ENCODE measurements at regions not wholly inside any gene's neighbourhood (a gene's known extent, or its start where the extent isn't known, plus 50 kb on each side); places are given as distances from the start of the nearest gene placed in this dataset.

GRCh38 chr10:4652111-4653010 is 173.6 kb upstream of the AKR1E2 start:
- no peak overlapping the region for H2AFZ ChIP-seq (ENCODE audit: low read length)
- no peak overlapping the region for H3K9ac ChIP-seq (ENCODE audit: low read length)
- H4K20me1 ChIP-seq (ENCODE audit: low read length), result no peaks in the 10 kb centered on the region
- H3K4me2 ChIP-seq (ENCODE audit: low read length), result no peak overlapping the region
- H3K79me2 ChIP-seq (ENCODE audit: low read length), result no peaks in the 10 kb centered on the region
- 0 out of 2 replicates have a peak overlapping the region, but pooled peaks have one; percentile 11 for H3K27ac ChIP-seq (ENCODE audit: low read length)
- ChIA-PET POLR2A (ENCODE audit: unreplicated experiment) (interaction anchor here (0.6 kb wide), 1 partner anchor 842 kb away, joined by 13 read pairs; no protein-coding TSS in a partner anchor), CTCF (interaction anchor here (0.5 to 0.6 kb wide), 2 partner anchors 40 to 804 kb away, joined by 4 to 6 read pairs; no protein-coding TSS in a partner anchor)
- TF ChIP-seq EZH2 (IDR thresholded peaks at IDR 0.05; ENCODE audit: low read length, unreplicated experiment) (no peak), CTCF (conservative IDR thresholded peaks at IDR 0.05; ENCODE audit: low read depth, low read length) (no peak), EZH2phosphoT487 (IDR thresholded peaks at IDR 0.05; ENCODE audit: borderline replicate concordance, low read length) (no peak)
- H3K4me3 ChIP-seq (ENCODE audit: low read length), result no peak overlapping the region
- H3K4me1 ChIP-seq (ENCODE audit: insufficient read depth, low read length), result peaks cover 14% of the 10 kb centered on the region
- no TSS peak for BruUV-seq (replicated peaks)
- H3K36me3 ChIP-seq (ENCODE audit: low read depth, low read length), result no peaks in the 10 kb centered on the region; the same call in 1 of the 2 replicates
- DNase-seq, result no peak
- no peaks in the 10 kb centered on the region for H3K27me3 ChIP-seq (ENCODE audit: low read length)
- no peaks in the 10 kb centered on the region for H3K9me3 ChIP-seq (ENCODE audit: low read length)
- intact Hi-C loops (cut with micrococcal nuclease), result loop anchor here (10.0 kb wide), 2 partner anchors 108 to 1458 kb away; no protein-coding TSS in a partner anchor
- H3K9me2 ChIP-seq (replicated peaks; ENCODE audit: low read length), result no peaks in the 10 kb centered on the region
- H3F3A ChIP-seq (ENCODE audit: low read length, unreplicated experiment), result no peaks in the 10 kb centered on the region
- ATAC-seq, result no peak

GRCh38 chr10:4651404-4652037 is 174.5 kb upstream of the AKR1E2 start:
- TF ChIP-seq CTCF (conservative IDR thresholded peaks at IDR 0.05; ENCODE audit: low read depth, low read length) (no peak), EZH2phosphoT487 (IDR thresholded peaks at IDR 0.05; ENCODE audit: borderline replicate concordance, low read length) (no peak), EZH2 (IDR thresholded peaks at IDR 0.05; ENCODE audit: low read length, unreplicated experiment) (no peak)
- intact Hi-C loops (cut with micrococcal nuclease), result loop anchor here (10.0 kb wide), 2 partner anchors 107 to 1457 kb away; no protein-coding TSS in a partner anchor
- Histone ChIP-seq H3K9me2 (replicated peaks; ENCODE audit: low read length) (no peaks in the 10 kb centered on the region), H3K27ac (ENCODE audit: low read length) (0 out of 2 replicates have a peak overlapping the region, but pooled peaks have one; percentile 11), H4K20me1 (ENCODE audit: low read length) (no peaks in the 10 kb centered on the region), H3K27me3 (ENCODE audit: low read length) (no peaks in the 10 kb centered on the region), H3F3A (ENCODE audit: low read length, unreplicated experiment) (no peaks in the 10 kb centered on the region), H2AFZ (ENCODE audit: low read length) (no peak overlapping the region), H3K79me2 (ENCODE audit: low read length) (no peaks in the 10 kb centered on the region), H3K4me3 (ENCODE audit: low read length) (no peak overlapping the region), H3K9ac (ENCODE audit: low read length) (no peak overlapping the region), H3K4me2 (ENCODE audit: low read length) (no peak overlapping the region), H3K4me1 (ENCODE audit: insufficient read depth, low read length) (peaks cover 11% of the 10 kb centered on the region), H3K36me3 (ENCODE audit: low read depth, low read length) (no peaks in the 10 kb centered on the region; the same call in 1 of the 2 replicates), H3K9me3 (ENCODE audit: low read length) (no peaks in the 10 kb centered on the region)
- ATAC-seq (peak; percentile 24; the same call in 1 of the 2 replicates), DNase-seq (peak; percentile 24)
- BruUV-seq (replicated peaks), result no TSS peak
- CTCF ChIA-PET, result no interaction called here
- POLR2A ChIA-PET (ENCODE audit: unreplicated experiment), result no interaction called here

All from PC-3 (cell line).